Activated CD4-positive, CD25-positive, alpha-beta regulatory T cell (primary cell): ENCODE measurements at regions not wholly inside any gene's neighbourhood (a gene's known extent, or its start where the extent isn't known, plus 50 kb on each side); places are given as distances from the start of the nearest gene placed in this dataset.
A peak's percentile ranks its signal among the peaks of the same experiment; 100 is the strongest.
"Not testable (repeated sequence)": the region's sequence is repeated elsewhere in the genome, so short reads cannot be mapped to it uniquely, and the experiment has no call there.

Source experiments
- DNase-seq, 4 experiments: peaks; one replicate each; lab custom pipeline; 2025; lab: John Stamatoyannopoulos, UW

- DNase-seq = no peak
These were observed 268.5 kb downstream of the C16orf95 start for GRCh38 chr16:87048730-87049115.

GRCh38 chr16:87049216-87049615, 268.0 kb downstream of the C16orf95 start:
- DNase-seq = not testable (repeated sequence)

- no peak for DNase-seq
These were observed 267.1 kb downstream of the C16orf95 start for GRCh38 chr16:87050142-87050541.

- DNase-seq = no peak
These were observed 265.5 kb downstream of the C16orf95 start for GRCh38 chr16:87051526-87052320.

- no peak for DNase-seq
These were observed 264.7 kb downstream of the C16orf95 start for GRCh38 chr16:87052506-87052905.

- no peak for DNase-seq
These were observed 263.9 kb downstream of the C16orf95 start for GRCh38 chr16:87053016-87053982.

- no peak for DNase-seq
These were observed 263.0 kb downstream of the C16orf95 start for GRCh38 chr16:87054154-87054553.

GRCh38 chr16:87054856-87055255, 262.3 kb downstream of the C16orf95 start:
- DNase-seq = no peak

GRCh38 chr16:87056083-87056482, 261.1 kb downstream of the C16orf95 start:
- DNase-seq = no peak

- DNase-seq = no peak
These were observed 260.6 kb downstream of the C16orf95 start for GRCh38 chr16:87056551-87056950.

- DNase-seq = no peak
These were observed 259.8 kb downstream of the C16orf95 start for GRCh38 chr16:87057211-87057881.

- DNase-seq = no peak
These were observed 259.1 kb downstream of the C16orf95 start for GRCh38 chr16:87057951-87058560.

- no peak for DNase-seq
These were observed 258.4 kb downstream of the C16orf95 start for GRCh38 chr16:87058728-87059250.

- no peak for DNase-seq
These were observed 256.9 kb downstream of the C16orf95 start for GRCh38 chr16:87060034-87060986.

- no peak for DNase-seq
These were observed 255.8 kb downstream of the C16orf95 start for GRCh38 chr16:87061243-87061920.

- DNase-seq = peak in 1 of 4 experiments; percentile 27
These were observed 254.4 kb downstream of the C16orf95 start for GRCh38 chr16:87062569-87063442.

- no peak for DNase-seq
These were observed 253.6 kb downstream of the C16orf95 start for GRCh38 chr16:87063543-87063942.

GRCh38 chr16:87064731-87065445, 252.3 kb downstream of the C16orf95 start:
- DNase-seq = no peak
